ENCODE measurements at regions not wholly inside any gene's neighbourhood (a gene's known extent, or its start where the extent isn't known, plus 50 kb on each side); places are given as distances from the start of the nearest gene placed in this dataset.

DNA sequence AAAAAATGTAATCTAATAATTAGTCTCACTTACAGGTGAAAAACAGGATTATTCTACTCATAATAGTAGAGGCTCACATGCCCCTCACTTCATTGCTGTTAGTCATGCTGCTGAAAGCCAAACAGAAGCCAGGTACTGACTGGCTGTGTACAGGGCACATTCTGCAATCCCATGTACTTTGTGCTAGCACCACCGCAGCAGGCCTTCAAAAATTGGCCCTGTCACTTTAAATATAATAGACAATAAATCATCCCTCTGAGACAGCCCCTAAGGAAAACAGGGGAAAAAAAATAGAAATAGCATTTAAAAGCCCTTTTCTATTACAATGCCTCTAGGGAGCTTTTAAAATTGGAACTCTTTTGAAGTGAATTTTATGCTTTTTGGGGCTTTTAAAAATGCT, 723.8 kb downstream of the TUSC7 start:
- no peak for TF ChIP-seq ZNF70 (CRISPR knock-in tag; IDR thresholded peaks at IDR 0.05)
- TF ChIP-seq CSDC2 (CRISPR knock-in tag; IDR thresholded peaks at IDR 0.05), result no peak
- TF ChIP-seq, protein P1, sequence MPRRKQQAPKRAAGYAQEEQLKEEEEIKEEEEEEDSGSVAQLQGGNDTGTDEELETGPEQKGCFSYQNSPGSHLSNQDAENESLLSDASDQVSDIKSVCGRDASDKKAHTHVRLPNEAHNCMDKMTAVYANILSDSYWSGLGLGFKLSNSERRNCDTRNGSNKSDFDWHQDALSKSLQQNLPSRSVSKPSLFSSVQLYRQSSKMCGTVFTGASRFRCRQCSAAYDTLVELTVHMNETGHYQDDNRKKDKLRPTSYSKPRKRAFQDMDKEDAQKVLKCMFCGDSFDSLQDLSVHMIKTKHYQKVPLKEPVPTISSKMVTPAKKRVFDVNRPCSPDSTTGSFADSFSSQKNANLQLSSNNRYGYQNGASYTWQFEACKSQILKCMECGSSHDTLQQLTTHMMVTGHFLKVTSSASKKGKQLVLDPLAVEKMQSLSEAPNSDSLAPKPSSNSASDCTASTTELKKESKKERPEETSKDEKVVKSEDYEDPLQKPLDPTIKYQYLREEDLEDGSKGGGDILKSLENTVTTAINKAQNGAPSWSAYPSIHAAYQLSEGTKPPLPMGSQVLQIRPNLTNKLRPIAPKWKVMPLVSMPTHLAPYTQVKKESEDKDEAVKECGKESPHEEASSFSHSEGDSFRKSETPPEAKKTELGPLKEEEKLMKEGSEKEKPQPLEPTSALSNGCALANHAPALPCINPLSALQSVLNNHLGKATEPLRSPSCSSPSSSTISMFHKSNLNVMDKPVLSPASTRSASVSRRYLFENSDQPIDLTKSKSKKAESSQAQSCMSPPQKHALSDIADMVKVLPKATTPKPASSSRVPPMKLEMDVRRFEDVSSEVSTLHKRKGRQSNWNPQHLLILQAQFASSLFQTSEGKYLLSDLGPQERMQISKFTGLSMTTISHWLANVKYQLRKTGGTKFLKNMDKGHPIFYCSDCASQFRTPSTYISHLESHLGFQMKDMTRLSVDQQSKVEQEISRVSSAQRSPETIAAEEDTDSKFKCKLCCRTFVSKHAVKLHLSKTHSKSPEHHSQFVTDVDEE (CRISPR knock-in tag; IDR thresholded peaks at IDR 0.05), result no peak
- TF ChIP-seq OSR1 (CRISPR knock-in tag; IDR thresholded peaks at IDR 0.05), result no peak
- TF ChIP-seq ARNTL (CRISPR knock-in tag; IDR thresholded peaks at IDR 0.05; ENCODE audit: borderline replicate concordance, low read depth), result no peak
- TF ChIP-seq TOX (CRISPR knock-in tag; IDR thresholded peaks at IDR 0.05; ENCODE audit: borderline replicate concordance), result no peak
- no peak for TF ChIP-seq ZC3H10 (CRISPR knock-in tag; IDR thresholded peaks at IDR 0.05)
- no peak for ATAC-seq

DNA sequence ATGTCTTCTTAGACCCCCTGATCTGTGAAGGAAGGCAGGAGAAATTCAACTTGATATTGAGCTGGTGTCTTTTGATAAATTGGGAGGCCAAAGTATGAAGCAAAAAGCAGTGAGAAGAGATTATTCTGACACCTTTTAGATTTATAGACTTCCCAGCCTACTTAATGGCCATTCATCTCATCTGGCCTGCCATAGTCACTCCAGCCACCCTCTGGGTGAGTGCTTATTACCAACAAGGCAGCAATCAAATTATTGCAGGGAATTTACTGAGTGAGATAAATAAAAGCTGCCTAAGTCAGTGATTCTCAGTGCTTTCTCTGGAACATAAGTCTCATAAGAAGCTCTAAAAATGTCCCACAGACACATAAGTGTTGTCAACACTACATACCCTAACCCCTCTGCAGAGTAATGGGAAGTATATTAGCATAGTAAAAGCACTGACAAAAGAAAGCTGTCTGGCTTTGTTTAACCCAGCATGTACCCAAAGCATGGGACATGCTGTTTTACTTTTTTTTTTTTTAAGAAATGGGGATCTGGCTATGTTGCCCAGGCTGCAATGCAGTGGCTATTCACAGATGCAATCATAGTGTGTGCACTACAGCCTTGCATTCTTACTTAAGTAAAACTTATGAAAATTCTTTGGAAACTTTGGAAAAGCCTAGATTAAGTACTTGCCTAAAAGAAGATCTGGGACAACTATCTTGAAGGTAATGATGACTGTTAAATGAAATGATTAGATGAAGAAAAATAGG, 725.3 kb downstream of the TUSC7 start:
- TF ChIP-seq ZNF565 (CRISPR knock-in tag; conservative IDR thresholded peaks at IDR 0.05; ENCODE audit: low read depth) (no peak), ARNTL (CRISPR knock-in tag; IDR thresholded peaks at IDR 0.05; ENCODE audit: borderline replicate concordance, low read depth) (no peak), ZC3H10 (CRISPR knock-in tag; IDR thresholded peaks at IDR 0.05) (no peak), CSDC2 (CRISPR knock-in tag; IDR thresholded peaks at IDR 0.05) (no peak), PPARA (CRISPR knock-in tag; IDR thresholded peaks at IDR 0.05; ENCODE audit: borderline replicate concordance) (no peak), ISL1 (CRISPR knock-in tag; IDR thresholded peaks at IDR 0.05) (no peak), ZFP30 (CRISPR knock-in tag; IDR thresholded peaks at IDR 0.05) (no peak), BACH2 (CRISPR knock-in tag; IDR thresholded peaks at IDR 0.05; ENCODE audit: borderline replicate concordance) (no peak), ZNF70 (CRISPR knock-in tag; IDR thresholded peaks at IDR 0.05) (no peak), ZFP3 (CRISPR knock-in tag; IDR thresholded peaks at IDR 0.05) (no peak), RARB (CRISPR knock-in tag; IDR thresholded peaks at IDR 0.05) (no peak), SNAI2 (CRISPR knock-in tag; IDR thresholded peaks at IDR 0.05) (no peak), TOX (CRISPR knock-in tag; IDR thresholded peaks at IDR 0.05; ENCODE audit: borderline replicate concordance) (no peak), OSR1 (CRISPR knock-in tag; IDR thresholded peaks at IDR 0.05) (no peak), GLIS3 (CRISPR knock-in tag; IDR thresholded peaks at IDR 0.05) (no peak)
- TF ChIP-seq, protein P2, sequence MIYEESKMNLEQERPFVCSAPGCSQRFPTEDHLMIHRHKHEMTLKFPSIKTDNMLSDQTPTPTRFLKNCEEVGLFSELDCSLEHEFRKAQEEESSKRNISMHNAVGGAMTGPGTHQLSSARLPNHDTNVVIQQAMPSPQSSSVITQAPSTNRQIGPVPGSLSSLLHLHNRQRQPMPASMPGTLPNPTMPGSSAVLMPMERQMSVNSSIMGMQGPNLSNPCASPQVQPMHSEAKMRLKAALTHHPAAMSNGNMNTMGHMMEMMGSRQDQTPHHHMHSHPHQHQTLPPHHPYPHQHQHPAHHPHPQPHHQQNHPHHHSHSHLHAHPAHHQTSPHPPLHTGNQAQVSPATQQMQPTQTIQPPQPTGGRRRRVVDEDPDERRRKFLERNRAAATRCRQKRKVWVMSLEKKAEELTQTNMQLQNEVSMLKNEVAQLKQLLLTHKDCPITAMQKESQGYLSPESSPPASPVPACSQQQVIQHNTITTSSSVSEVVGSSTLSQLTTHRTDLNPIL (CRISPR knock-in tag; IDR thresholded peaks at IDR 0.05; ENCODE audit: low read depth), result no peak
- TF ChIP-seq, protein P3, sequence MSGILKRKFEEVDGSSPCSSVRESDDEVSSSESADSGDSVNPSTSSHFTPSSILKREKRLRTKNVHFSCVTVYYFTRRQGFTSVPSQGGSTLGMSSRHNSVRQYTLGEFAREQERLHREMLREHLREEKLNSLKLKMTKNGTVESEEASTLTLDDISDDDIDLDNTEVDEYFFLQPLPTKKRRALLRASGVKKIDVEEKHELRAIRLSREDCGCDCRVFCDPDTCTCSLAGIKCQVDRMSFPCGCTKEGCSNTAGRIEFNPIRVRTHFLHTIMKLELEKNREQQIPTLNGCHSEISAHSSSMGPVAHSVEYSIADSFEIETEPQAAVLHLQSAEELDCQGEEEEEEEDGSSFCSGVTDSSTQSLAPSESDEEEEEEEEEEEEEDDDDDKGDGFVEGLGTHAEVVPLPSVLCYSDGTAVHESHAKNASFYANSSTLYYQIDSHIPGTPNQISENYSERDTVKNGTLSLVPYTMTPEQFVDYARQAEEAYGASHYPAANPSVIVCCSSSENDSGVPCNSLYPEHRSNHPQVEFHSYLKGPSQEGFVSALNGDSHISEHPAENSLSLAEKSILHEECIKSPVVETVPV (CRISPR knock-in tag; IDR thresholded peaks at IDR 0.05), result no peak
- TF ChIP-seq, protein P1 (CRISPR knock-in tag; IDR thresholded peaks at IDR 0.05), result no peak
- TF ChIP-seq, protein P4, sequence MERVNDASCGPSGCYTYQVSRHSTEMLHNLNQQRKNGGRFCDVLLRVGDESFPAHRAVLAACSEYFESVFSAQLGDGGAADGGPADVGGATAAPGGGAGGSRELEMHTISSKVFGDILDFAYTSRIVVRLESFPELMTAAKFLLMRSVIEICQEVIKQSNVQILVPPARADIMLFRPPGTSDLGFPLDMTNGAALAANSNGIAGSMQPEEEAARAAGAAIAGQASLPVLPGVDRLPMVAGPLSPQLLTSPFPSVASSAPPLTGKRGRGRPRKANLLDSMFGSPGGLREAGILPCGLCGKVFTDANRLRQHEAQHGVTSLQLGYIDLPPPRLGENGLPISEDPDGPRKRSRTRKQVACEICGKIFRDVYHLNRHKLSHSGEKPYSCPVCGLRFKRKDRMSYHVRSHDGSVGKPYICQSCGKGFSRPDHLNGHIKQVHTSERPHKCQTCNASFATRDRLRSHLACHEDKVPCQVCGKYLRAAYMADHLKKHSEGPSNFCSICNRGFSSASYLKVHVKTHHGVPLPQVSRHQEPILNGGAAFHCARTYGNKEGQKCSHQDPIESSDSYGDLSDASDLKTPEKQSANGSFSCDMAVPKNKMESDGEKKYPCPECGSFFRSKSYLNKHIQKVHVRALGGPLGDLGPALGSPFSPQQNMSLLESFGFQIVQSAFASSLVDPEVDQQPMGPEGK (CRISPR knock-in tag; IDR thresholded peaks at IDR 0.05; ENCODE audit: borderline replicate concordance), result no peak
- TF ChIP-seq, protein P5, sequence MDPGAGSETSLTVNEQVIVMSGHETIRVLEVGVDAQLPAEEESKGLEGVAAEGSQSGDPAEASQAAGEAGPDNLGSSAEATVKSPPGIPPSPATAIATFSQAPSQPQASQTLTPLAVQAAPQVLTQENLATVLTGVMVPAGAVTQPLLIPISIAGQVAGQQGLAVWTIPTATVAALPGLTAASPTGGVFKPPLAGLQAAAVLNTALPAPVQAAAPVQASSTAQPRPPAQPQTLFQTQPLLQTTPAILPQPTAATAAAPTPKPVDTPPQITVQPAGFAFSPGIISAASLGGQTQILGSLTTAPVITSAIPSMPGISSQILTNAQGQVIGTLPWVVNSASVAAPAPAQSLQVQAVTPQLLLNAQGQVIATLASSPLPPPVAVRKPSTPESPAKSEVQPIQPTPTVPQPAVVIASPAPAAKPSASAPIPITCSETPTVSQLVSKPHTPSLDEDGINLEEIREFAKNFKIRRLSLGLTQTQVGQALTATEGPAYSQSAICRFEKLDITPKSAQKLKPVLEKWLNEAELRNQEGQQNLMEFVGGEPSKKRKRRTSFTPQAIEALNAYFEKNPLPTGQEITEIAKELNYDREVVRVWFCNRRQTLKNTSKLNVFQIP (CRISPR knock-in tag; IDR thresholded peaks at IDR 0.05; ENCODE audit: borderline replicate concordance, low read depth), result no peak
- ATAC-seq, result no peak

All from SK-N-SH treated with all-trans-retinoic acid at 6 μM for 48 hours (cell line).